GM18511 (cell line): ENCODE measurements at regions not wholly inside any gene's neighbourhood (a gene's known extent, or its start where the extent isn't known, plus 50 kb on each side); places are given as distances from the start of the nearest gene placed in this dataset.
"Not testable (repeated sequence)": the region's sequence is repeated elsewhere in the genome, so short reads cannot be mapped to it uniquely, and the experiment has no call there.

ENCODE experiments used
- ATAC-seq: cut with Tn5 transposase; IDR thresholded peaks from one replicate; pipeline ENCODE4 v1.9.1; 2021; ENCODE audit warnings: mild to moderate bottlenecking, moderate library complexity; ENCODE audit not compliant: unreplicated experiment

- ATAC-seq: no peak
Observed at GRCh38 chr1:213702703-213703102, 285.1 kb upstream of the PROX1 start.

- ATAC-seq: no peak
Observed at GRCh38 chr1:213704941-213705340, 282.8 kb upstream of the PROX1 start.

GRCh38 chr1:213711833-213712490 lies 275.8 kb upstream of the PROX1 start:
- not testable (repeated sequence) for ATAC-seq

GRCh38 chr1:213714645-213715044 lies 273.1 kb upstream of the PROX1 start:
- ATAC-seq: no peak

GRCh38 chr1:213715182-213715581 lies 272.6 kb upstream of the PROX1 start:
- no peak for ATAC-seq

GRCh38 chr1:213719462-213719861 lies 268.3 kb upstream of the PROX1 start:
- ATAC-seq: no peak

GRCh38 chr1:213720032-213720431 lies 267.7 kb upstream of the PROX1 start:
- ATAC-seq: no peak

GRCh38 chr1:213723187-213723586 lies 264.6 kb upstream of the PROX1 start:
- ATAC-seq: no peak

- no peak for ATAC-seq
Observed at GRCh38 chr1:213724640-213725536, 262.9 kb upstream of the PROX1 start.

- no peak for ATAC-seq
Observed at GRCh38 chr1:213727853-213728592, 259.8 kb upstream of the PROX1 start.

- ATAC-seq: no peak
Observed at GRCh38 chr1:213728593-213729536, 258.9 kb upstream of the PROX1 start.

- ATAC-seq: no peak
Observed at GRCh38 chr1:213733705-213734104, 254.1 kb upstream of the PROX1 start.

- ATAC-seq: no peak
Observed at GRCh38 chr1:213737398-213738035, 250.3 kb upstream of the PROX1 start.

- no peak for ATAC-seq
Observed at GRCh38 chr1:213738658-213739057, 249.1 kb upstream of the PROX1 start.

- no peak for ATAC-seq
Observed at GRCh38 chr1:213742992-213743391, 244.8 kb upstream of the PROX1 start.

- no peak for ATAC-seq
Observed at GRCh38 chr1:213744780-213745179, 243.0 kb upstream of the PROX1 start.

GRCh38 chr1:213745451-213745850 lies 242.3 kb upstream of the PROX1 start:
- no peak for ATAC-seq

- no peak for ATAC-seq
Observed at GRCh38 chr1:213749558-213749957, 238.2 kb upstream of the PROX1 start.

- no peak for ATAC-seq
Observed at GRCh38 chr1:213750231-213751063, 237.3 kb upstream of the PROX1 start.
